Liver (tissue), 8 donors: ENCODE measurements at regions not wholly inside any gene's neighbourhood (a gene's known extent, or its start where the extent isn't known, plus 50 kb on each side); places are given as distances from the start of the nearest gene placed in this dataset.

Experiments
- DNase-seq: peaks from one replicate; pipeline ENCODE4 v3.0.0-alpha.2; 2017; ENCODE audit warnings: low spot score
- H3K27ac ChIP-seq, 2 donors: one replicate each; pipeline ENCODE4 v1.7.0; 2013; ENCODE audit warnings: inconsistent platforms in 2 of 2, low read length in 2 of 2, control low read depth in 1 of 2, low read depth in 1 of 2, mild to moderate bottlenecking in 1 of 2
- H3K27me3 ChIP-seq, 4 donors: one replicate each; pipeline versions ENCODE4 v1.6.1 to v1.7.0; 2013; ENCODE audit warnings: low read length in 3 of 4, inconsistent platforms in 1 of 4, mild to moderate bottlenecking in 1 of 4, moderate library complexity in 1 of 4; ENCODE audit not compliant: control insufficient read depth in 4 of 4, insufficient read depth in 4 of 4
- H3K36me3 ChIP-seq, 4 donors: one replicate each; pipeline versions ENCODE4 v1.6.1 to v1.7.0; 2013; ENCODE audit warnings: low read length in 3 of 4, mild to moderate bottlenecking in 3 of 4, low read depth in 1 of 4, moderate library complexity in 1 of 4; ENCODE audit not compliant: control insufficient read depth in 4 of 4, insufficient read depth in 3 of 4
- H3K4me1 ChIP-seq, 4 donors: one replicate each; pipeline versions ENCODE4 v1.6.1 to v1.7.0; 2013; ENCODE audit warnings: low read length in 3 of 4, mild to moderate bottlenecking in 3 of 4, moderate library complexity in 1 of 4; ENCODE audit not compliant: control insufficient read depth in 4 of 4, insufficient read depth in 4 of 4
- H3K4me3 ChIP-seq, 3 donors: one replicate each; pipeline versions ENCODE4 v1.6.1 to v1.7.0; 2013; ENCODE audit warnings: low read length in 3 of 3, control low read depth in 1 of 3, low read depth in 1 of 3, mild to moderate bottlenecking in 1 of 3
- H3K9ac ChIP-seq, 2 donors: one replicate each; pipeline ENCODE4 v1.7.0; 2013; ENCODE audit warnings: low read length in 2 of 2, mild to moderate bottlenecking in 2 of 2, moderate library complexity in 2 of 2, control low read depth in 1 of 2, low read depth in 1 of 2
- H3K9me3 ChIP-seq, 4 donors: one replicate each; pipeline versions ENCODE4 v1.6.1 to v1.7.0; 2013; ENCODE audit warnings: low read length in 3 of 4; ENCODE audit not compliant: control insufficient read depth in 4 of 4
- ATF3 ChIP-seq: IDR thresholded peaks from 2 replicates; pipeline ENCODE4 v1.6.1; 2016; ENCODE audit warnings: antibody characterized with exemption
- CTCF ChIP-seq: fragments of 150-350 bp; IDR thresholded peaks from 2 replicates; pipeline ENCODE4 v1.5.1; 2017; ENCODE audit warnings: improper control_type of control experiment, low read depth, low read length; ENCODE audit not compliant: missing input control
- EGR1 ChIP-seq, 2 donors: IDR thresholded peaks; 2 replicates each; pipeline ENCODE4 v1.6.1; 2016 to 2018; ENCODE audit warnings: antibody characterized with exemption in 2 of 2, low read depth in 2 of 2
- FOXA1 ChIP-seq: IDR thresholded peaks from 2 replicates; pipeline ENCODE4 v1.6.1; 2016; ENCODE audit warnings: antibody characterized with exemption
- FOXA2 ChIP-seq: IDR thresholded peaks from 2 replicates; pipeline ENCODE4 v1.6.1; 2016; ENCODE audit warnings: antibody characterized with exemption
- HNF4A ChIP-seq, 2 donors: conservative IDR thresholded peaks; 2 replicates each; pipeline ENCODE4 v1.6.1; 2016; ENCODE audit warnings: antibody characterized with exemption in 2 of 2, mild to moderate bottlenecking in 2 of 2
- HNF4G ChIP-seq: IDR thresholded peaks from 2 replicates; pipeline ENCODE4 v1.6.1; 2016; ENCODE audit warnings: antibody characterized with exemption
- JUND ChIP-seq, 2 donors: IDR thresholded peaks; 2 replicates each; pipeline ENCODE4 v1.6.1; 2016; ENCODE audit warnings: antibody characterized with exemption in 2 of 2
- NR2F2 ChIP-seq: IDR thresholded peaks from 2 replicates; pipeline ENCODE4 v1.6.1; 2016; ENCODE audit warnings: antibody characterized with exemption
- RAD21 ChIP-seq, 2 donors: IDR thresholded peaks; 2 replicates each; pipeline ENCODE4 v1.6.1; 2016; ENCODE audit warnings: antibody characterized with exemption in 2 of 2, mild to moderate bottlenecking in 2 of 2
- RXRA ChIP-seq, 2 donors: IDR thresholded peaks; 2 replicates each; pipeline ENCODE4 v1.6.1; 2017 to 2018; ENCODE audit warnings: antibody characterized with exemption in 2 of 2, mild to moderate bottlenecking in 1 of 2
- SP1 ChIP-seq: IDR thresholded peaks from 2 replicates; pipeline ENCODE4 v1.6.1; 2018; ENCODE audit warnings: antibody characterized with exemption, mild to moderate bottlenecking
- TAF1 ChIP-seq: conservative IDR thresholded peaks from 2 replicates; pipeline ENCODE4 v1.6.1; 2016; ENCODE audit warnings: antibody characterized with exemption, mild to moderate bottlenecking
- YY1 ChIP-seq: IDR thresholded peaks from 2 replicates; pipeline ENCODE4 v1.6.1; 2016; ENCODE audit warnings: antibody characterized with exemption, mild to moderate bottlenecking
- WGBS: extraction: QIAGEN DNeasy Blood & Tissue Kit; methylation state at CpG from one replicate; pipeline ENCODE4 v1.1.7; 2013; 5-methylcytosine and 5-hydroxymethylcytosine counted together
- TF ChIP-seq, protein P1 (sequence below): IDR thresholded peaks from 2 replicates; pipeline ENCODE4 v1.6.1; 2016; ENCODE audit warnings: antibody characterized with exemption
- TF ChIP-seq, protein P2 (sequence below): IDR thresholded peaks from 2 replicates; pipeline ENCODE4 v1.6.1; 2016; ENCODE audit warnings: antibody characterized with exemption
- donor health status: healthy.
- donor health status: healthy.
- donor health status: healthy.
- donor health status: healthy.
- donor health status: healthy.

GRCh38 chr12:28689398-28690175, 459.5 kb upstream of the FAR2 start:
- no peak for DNase-seq
- H3K4me3 ChIP-seq, result no peak overlapping the region
- TF ChIP-seq SP1 (no peak), EGR1 (IDR thresholded peaks at IDR 0.05; ENCODE audit: low read depth in 2 of 2) (no peak), RAD21 (IDR thresholded peaks at IDR 0.05) (no peak), HNF4A (conservative IDR thresholded peaks at IDR 0.05) (no peak), ATF3 (no peak), TAF1 (no peak), YY1 (no peak), CTCF (no peak), NR2F2 (no peak), JUND (IDR thresholded peaks at IDR 0.05) (no peak), RXRA (IDR thresholded peaks at IDR 0.05) (no peak)
- TF ChIP-seq, protein P1, sequence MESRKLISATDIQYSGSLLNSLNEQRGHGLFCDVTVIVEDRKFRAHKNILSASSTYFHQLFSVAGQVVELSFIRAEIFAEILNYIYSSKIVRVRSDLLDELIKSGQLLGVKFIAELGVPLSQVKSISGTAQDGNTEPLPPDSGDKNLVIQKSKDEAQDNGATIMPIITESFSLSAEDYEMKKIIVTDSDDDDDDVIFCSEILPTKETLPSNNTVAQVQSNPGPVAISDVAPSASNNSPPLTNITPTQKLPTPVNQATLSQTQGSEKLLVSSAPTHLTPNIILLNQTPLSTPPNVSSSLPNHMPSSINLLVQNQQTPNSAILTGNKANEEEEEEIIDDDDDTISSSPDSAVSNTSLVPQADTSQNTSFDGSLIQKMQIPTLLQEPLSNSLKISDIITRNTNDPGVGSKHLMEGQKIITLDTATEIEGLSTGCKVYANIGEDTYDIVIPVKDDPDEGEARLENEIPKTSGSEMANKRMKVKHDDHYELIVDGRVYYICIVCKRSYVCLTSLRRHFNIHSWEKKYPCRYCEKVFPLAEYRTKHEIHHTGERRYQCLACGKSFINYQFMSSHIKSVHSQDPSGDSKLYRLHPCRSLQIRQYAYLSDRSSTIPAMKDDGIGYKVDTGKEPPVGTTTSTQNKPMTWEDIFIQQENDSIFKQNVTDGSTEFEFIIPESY, result no peak
- WGBS, result 67% methylated on average over 4 of the region's 4 CpGs
- no peaks in the 10 kb centered on the region for H3K36me3 ChIP-seq
- no peaks in the 10 kb centered on the region for H3K4me1 ChIP-seq
- H3K9me3 ChIP-seq, result peaks cover 0 to 3% (median 0%) of the 10 kb centered on the region in 4 donors
- peaks cover 0 to 2% (median 0%) of the 10 kb centered on the region in 4 donors for H3K27me3 ChIP-seq
- no peak overlapping the region for H3K27ac ChIP-seq
- H3K9ac ChIP-seq, result no peak overlapping the region

- 78% methylated on average over 5 of the region's 5 CpGs for WGBS
- no peaks in the 10 kb centered on the region for H3K4me1 ChIP-seq
- no peak for DNase-seq
- TF ChIP-seq ATF3, result no peak
- TF ChIP-seq EGR1 (IDR thresholded peaks at IDR 0.05; ENCODE audit: low read depth in 2 of 2), result no peak
- TF ChIP-seq, protein P2, sequence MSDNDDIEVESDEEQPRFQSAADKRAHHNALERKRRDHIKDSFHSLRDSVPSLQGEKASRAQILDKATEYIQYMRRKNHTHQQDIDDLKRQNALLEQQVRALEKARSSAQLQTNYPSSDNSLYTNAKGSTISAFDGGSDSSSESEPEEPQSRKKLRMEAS, result no peak
- TF ChIP-seq HNF4G, result no peak
- TF ChIP-seq FOXA2, result no peak
- TF ChIP-seq YY1, result no peak
- no peak for TF ChIP-seq RXRA (IDR thresholded peaks at IDR 0.05)
- TF ChIP-seq, protein P1, result no peak
- TF ChIP-seq HNF4A (conservative IDR thresholded peaks at IDR 0.05), result no peak
- no peak for TF ChIP-seq CTCF
- TF ChIP-seq FOXA1, result no peak
- no peak for TF ChIP-seq RAD21 (IDR thresholded peaks at IDR 0.05)
- no peaks in the 10 kb centered on the region for H3K36me3 ChIP-seq
- H3K9ac ChIP-seq, result no peak overlapping the region
- peaks cover 0 to 2% (median 0%) of the 10 kb centered on the region in 4 donors for H3K27me3 ChIP-seq
- H3K9me3 ChIP-seq, result no peaks in the 10 kb centered on the region
- H3K4me3 ChIP-seq, result no peak overlapping the region
- no peak overlapping the region for H3K27ac ChIP-seq
These were observed 455.4 kb upstream of the FAR2 start for GRCh38 chr12:28693565-28694219.
